Erythroblast (primary cell): ENCODE measurements at regions not wholly inside any gene's neighbourhood (a gene's known extent, or its start where the extent isn't known, plus 50 kb on each side); places are given as distances from the start of the nearest gene placed in this dataset.
"Not testable (repeated sequence)": the region's sequence is repeated elsewhere in the genome, so short reads cannot be mapped to it uniquely, and the experiment has no call there.

Experiments used
- DNase-seq, 2 experiments: peaks; one replicate each; lab custom pipeline; 2025; lab: John Stamatoyannopoulos, UW
- GATA1 ChIP-seq: IDR thresholded peaks from 2 replicates; pipeline ENCODE4 v1.6.1; 2011; ENCODE audit warnings: low read depth, mild to moderate bottlenecking, control low read depth, low read length, moderate library complexity
- POLR2A ChIP-seq: IDR thresholded peaks from 2 replicates; pipeline ENCODE4 v1.6.1; 2011; ENCODE audit warnings: mild to moderate bottlenecking, low read length

DNA sequence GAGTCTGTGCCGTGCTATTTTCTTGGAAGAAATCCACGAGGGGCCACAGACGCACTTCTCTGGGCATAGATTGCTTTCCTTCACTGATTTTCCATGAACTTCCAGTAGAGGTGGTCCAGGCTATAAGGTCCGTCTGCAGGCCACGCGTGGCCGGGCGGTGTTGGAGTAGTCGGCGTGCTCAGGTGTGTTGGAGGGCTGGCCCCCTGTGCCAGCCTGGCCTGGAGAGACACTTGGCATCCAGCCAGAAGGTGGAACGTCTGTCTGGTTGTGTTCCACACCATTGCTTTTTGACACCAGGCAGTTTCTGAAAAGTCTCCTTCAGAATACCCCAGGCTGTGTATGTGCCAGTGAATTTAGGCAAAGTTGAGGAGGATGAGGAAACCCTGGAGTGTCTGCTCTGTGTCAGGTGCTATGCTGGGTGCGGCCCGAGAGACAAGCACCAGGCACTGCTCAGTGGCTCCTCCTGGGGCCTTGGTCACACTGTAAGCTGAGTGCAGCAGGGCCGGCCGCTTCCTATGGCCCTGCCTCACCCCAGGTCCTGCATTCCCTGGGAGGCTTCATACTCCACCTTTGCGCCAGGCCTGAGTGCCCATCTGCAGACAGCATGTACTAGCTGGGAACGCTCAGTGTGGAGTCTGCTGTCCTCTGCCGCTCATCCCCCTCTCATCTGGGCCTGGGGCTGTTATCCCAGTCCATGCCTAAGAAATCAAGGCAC lies 52.1 kb upstream of the TAMM41 start:
- TF ChIP-seq GATA1, result no peak
- TF ChIP-seq POLR2A, result no peak
- DNase-seq, result no peak

- DNase-seq, result not testable (repeated sequence)
Observed at GRCh38 chr3:11899389-11899788, 52.7 kb upstream of the TAMM41 start.

GRCh38 chr3:11899826-11900225 lies 53.1 kb upstream of the TAMM41 start:
- TF ChIP-seq POLR2A (no peak), GATA1 (no peak)
- DNase-seq, result no peak

DNA sequence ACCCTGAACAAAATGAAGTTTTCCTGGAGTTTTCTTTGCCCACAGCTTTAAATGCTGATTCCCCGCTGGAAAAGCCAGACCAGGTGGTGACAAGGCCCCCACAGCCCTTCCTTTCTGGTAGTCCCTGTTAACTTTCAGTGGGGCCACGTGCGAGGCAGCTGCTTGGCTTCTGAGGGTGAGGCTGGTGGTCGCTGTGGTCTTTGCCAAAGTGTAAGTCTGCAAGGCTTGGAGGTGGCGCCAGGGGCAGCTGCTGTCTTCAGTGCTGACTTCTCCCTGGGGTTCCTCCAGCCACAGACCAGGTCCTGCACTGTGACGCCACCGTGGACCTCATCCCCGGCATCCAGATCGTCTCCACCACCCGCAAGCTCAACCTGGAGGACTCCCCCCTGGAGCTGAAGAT lies 54.1 kb upstream of the TAMM41 start:
- DNase-seq, result no peak
- TF ChIP-seq GATA1 (no peak), POLR2A (no peak)

DNA sequence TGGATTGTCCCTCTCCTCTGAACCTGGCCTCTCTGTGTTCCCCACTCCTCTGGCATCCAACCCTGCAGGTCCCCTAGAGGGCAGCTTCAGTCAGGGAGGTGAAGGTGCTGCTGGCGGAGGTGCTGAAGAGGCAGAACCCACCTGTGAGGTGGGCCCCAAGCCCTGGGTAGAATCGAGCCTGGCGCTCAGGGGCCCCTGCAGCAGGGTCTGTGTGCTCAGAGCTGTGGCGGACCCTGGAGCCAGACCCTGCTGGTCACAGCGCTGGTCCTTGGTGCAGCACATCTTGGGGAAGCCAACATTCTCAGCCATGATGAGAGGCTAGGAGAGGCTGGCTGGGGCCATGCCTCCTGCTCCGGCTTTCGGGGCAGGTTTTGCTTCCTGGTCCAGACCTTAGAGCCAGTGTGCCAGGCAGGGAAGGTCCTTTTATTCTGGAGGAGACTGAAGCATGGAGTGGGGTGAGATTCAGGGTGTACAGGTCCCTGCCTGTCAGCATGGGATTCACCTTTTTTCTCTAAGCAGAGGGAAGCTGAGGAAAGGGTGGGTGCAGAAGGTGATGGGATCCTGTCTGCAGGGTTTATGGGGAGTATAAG lies 54.7 kb upstream of the TAMM41 start:
- TF ChIP-seq GATA1, result no peak
- DNase-seq, result no peak

DNA sequence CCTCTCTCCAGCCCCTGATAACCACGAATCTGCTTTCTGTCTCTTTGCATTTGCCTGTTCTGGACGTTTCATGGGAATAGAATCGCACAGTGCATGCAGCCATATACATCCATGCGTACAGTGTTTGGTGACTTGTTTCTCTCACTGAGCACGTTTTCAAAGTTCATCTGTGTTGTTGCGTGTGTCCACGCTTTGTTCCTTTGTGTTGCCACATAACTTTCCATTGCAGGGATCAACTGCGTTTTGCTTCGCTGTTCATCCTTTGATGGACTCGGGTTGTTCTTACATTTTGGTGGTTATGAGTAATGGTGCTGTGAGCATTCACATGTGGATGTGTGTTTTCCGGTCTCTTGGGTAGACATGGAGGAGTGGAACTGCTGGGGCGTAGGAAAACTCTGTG lies 56.4 kb upstream of the TAMM41 start:
- no peak for DNase-seq
- no peak for TF ChIP-seq GATA1

DNA sequence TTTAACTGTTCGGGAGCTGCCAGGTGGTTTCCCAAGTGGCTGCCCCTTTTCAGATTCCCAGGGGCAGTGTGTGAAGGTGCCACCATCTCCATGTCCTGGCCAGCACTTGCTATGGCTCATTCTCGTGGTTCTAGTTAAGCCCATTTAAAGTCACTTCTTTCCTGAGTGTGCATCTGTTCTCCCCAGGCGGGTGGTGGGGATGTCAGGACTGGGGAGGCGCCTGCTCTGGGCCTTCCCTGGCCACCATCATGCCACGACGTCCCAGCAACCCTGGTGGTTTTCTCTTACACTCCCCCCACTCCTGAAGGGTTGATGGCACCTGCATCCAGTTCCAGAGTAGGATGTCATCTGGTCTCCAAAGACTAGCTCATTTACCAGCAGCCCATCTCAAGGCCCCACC lies 56.8 kb upstream of the TAMM41 start:
- DNase-seq, result no peak
- TF ChIP-seq POLR2A (no peak), GATA1 (no peak)

DNA sequence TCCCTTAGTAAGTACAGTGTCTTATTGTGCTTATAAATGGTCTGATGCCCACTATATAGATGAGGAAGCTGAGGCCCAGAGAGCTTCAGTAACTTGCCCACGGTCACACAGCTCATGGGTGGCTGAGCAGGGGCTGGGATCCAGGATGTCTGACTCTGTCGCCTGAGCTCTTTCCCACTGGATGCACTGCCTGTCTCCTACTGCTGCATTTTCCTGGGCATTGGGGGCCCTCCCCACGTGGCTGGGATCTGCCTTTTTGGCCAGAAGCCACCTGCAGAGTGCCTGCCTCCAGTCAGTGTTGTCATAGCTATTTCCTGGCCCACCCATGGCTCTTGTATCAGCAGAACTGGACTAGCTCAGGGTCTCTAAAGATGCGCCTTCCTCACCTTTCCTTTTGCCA lies 57.5 kb upstream of the TAMM41 start:
- TF ChIP-seq POLR2A, result no peak
- TF ChIP-seq GATA1, result no peak

GRCh38 chr3:11906407-11906806 lies 59.7 kb upstream of the TAMM41 start:
- TF ChIP-seq POLR2A (no peak), GATA1 (no peak)
- no peak for DNase-seq

More for the DNA sequence above, 57.5 kb upstream of the TAMM41 start:
- DNase-seq, result no peak

DNA sequence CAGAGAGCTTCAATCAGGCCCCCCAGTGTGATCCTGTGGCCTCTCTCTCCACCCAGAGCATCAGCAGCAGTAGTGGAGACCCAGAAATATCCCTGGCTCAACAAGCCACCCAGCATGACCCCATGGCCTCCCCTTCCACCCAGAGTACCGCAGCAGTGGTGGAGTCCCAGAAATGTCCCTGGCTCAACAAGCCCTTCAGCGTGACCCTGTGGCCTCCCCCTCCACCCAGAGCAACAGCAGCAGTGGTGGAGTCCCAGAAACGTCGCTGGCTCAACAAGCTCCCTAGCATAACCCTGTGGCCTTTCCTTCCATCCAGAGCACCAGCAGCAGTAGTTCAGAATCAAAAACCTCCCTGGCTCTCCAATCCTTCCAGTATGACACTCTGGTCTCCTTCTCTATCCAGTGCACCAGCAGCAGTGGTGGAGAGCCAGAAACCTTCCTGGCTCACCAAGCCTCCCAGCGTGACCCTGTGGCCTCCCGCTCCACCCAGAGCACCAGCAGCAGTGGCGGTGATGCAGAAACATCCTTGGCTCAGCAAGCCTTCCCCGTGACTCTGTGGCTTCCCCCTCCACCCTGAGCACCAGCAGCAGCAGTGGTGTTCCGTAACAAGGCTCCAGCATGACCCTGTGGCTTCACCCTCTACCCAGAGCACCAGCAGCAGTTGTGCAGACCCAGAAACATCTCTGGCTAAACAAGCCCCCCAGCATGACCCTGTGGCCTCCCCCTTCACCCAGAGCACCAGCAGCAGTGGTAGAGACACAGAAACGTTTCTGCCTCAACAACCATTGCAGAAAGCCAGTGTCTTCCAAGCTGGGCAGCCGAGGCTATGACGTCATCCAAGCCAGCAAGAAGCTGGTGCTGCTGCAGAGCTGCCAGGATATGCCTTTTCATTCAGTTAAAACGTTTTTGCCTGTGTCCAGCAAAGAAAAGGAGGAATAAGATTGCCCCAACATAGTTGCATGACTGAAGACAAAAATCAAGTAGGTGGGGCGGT lies 61.3 kb upstream of the TAMM41 start:
- DNase-seq, result no peak
- TF ChIP-seq GATA1 (no peak), POLR2A (no peak)

- no peak for TF ChIP-seq POLR2A
- TF ChIP-seq GATA1, result no peak
- DNase-seq, result no peak
Observed at GRCh38 chr3:11908981-11909698, 62.5 kb upstream of the TAMM41 start.

GRCh38 chr3:11909726-11910125 lies 63.0 kb upstream of the TAMM41 start:
- TF ChIP-seq GATA1 (no peak), POLR2A (no peak)

GRCh38 chr3:11910216-11910930 lies 63.7 kb upstream of the TAMM41 start:
- not testable (repeated sequence) for DNase-seq

More at GRCh38 chr3:11909726-11910125, 63.0 kb upstream of the TAMM41 start:
- DNase-seq, result no peak
